Chondrocyte (in vitro differentiated cells): ENCODE measurements at regions not wholly inside any gene's neighbourhood (a gene's known extent, or its start where the extent isn't known, plus 50 kb on each side); places are given as distances from the start of the nearest gene placed in this dataset.
"Not testable (repeated sequence)": the region's sequence is repeated elsewhere in the genome, so short reads cannot be mapped to it uniquely, and the experiment has no call there.

ENCODE experiments used
- DNase-seq: peaks from one replicate; pipeline ENCODE4 v3.0.0; 2021; ENCODE audit warnings: mixed read lengths, low spot score
- H3K27ac Mint-ChIP-seq: one replicate; pipeline ENCODE4 v1.8.0; 2021; ENCODE audit warnings: mild to moderate bottlenecking, moderate library complexity, mixed read lengths; ENCODE audit not compliant: unreplicated experiment
- H3K27me3 Mint-ChIP-seq: 2 replicates; pipeline ENCODE4 v1.8.0; 2021; ENCODE audit warnings: low read depth, mixed read lengths
- H3K36me3 Mint-ChIP-seq: 2 replicates; pipeline ENCODE4 v1.8.0; 2021; ENCODE audit warnings: low read depth, mixed read lengths
- H3K4me1 Mint-ChIP-seq: 2 replicates; pipeline ENCODE4 v1.8.0; 2021; ENCODE audit warnings: low read depth, mild to moderate bottlenecking, mixed read lengths
- H3K4me3 Mint-ChIP-seq: one replicate; pipeline ENCODE4 v1.8.0; 2021; ENCODE audit warnings: mild to moderate bottlenecking, moderate library complexity, mixed read lengths; ENCODE audit not compliant: unreplicated experiment
- H3K9me3 Mint-ChIP-seq: 2 replicates; pipeline ENCODE4 v1.8.0; 2021; ENCODE audit warnings: low read depth, mixed read lengths
- TF ChIP-seq, protein P1 (sequence below): fragments of 200-600 bp; sonication (generic); IDR thresholded peaks from 2 replicates; pipeline ENCODE4 v1.5.0; 2021; ENCODE audit warnings: antibody characterized with exemption, mild to moderate bottlenecking, moderate library complexity

DNA sequence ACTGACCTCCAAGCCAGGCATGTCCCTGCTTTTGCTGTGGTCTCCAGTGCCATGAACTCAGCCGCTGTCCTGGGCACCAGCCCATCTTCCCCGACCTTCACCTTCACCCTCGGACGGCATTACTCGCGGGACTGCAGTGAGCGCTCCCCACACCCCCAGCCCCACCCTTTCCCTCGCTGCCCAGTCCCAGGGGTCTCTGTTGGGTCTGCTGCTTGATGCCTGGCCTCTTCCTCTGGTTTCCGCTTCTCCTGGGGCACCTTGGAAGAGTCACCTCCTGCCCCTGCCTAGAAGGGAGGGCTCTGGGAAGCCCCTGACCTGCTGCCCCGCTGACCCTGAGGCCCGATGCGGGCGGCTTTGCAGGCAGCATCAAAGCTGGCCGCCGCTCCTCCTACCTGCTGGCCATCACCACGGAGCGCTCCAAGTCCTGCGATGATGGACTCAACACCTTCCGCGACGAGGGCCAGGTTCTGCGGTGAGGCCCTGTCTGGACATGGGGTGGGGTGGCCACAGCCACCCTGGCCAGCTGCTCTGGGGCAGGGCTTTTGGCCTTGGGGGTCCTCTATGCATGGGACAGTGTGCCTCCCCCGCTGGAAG lies 102.3 kb downstream of the ZNF267 start:
- H3K9me3 Mint-ChIP-seq, H3K36me3 Mint-ChIP-seq, H3K4me1 Mint-ChIP-seq, H3K4me3 Mint-ChIP-seq, H3K27ac Mint-ChIP-seq, DNase-seq, H3K27me3 Mint-ChIP-seq: not testable (repeated sequence)

DNA sequence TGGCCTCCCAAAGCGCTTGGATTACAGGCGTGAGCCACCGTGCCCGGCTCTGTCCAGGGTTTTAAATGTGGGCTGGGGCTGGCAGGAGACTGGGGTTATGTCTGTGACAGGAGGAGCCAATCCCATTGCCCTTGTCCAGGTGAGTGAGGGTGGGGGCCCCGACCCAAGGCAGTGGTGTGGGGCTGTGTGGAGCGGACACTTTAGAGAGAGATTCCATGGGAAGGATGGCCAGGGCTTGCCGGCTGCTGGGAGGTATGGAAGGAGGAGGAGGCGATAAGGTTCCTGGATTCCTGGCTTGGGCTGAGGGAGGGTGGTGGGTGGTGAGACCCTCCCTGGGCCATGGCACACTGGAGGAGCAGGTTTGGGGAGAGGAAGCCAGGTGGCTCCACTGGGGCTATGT lies 104.9 kb downstream of the ZNF267 start:
- H3K36me3 Mint-ChIP-seq, H3K4me3 Mint-ChIP-seq, H3K27ac Mint-ChIP-seq, H3K9me3 Mint-ChIP-seq, DNase-seq, H3K27me3 Mint-ChIP-seq, H3K4me1 Mint-ChIP-seq: not testable (repeated sequence)

DNA sequence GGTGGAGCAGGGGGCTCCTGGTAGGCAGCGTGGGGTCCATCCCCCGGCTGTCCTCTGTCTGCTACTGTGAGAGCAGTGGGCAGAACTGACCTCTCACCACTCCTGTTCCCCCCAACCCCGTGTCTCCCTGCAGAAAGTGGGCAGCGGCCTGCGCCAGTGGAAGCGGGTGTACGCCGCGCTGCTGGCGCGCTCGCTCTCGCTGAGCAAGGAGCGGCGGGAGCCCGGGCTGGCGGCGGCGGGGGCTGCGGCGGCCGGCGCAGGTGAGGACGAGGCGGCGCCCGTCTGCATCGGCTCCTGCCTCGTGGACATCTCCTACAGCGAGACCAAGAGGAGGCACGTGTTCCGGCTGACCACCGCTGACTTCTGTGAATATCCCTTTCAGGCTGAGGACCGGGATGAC lies 108.1 kb downstream of the ZNF267 start:
- not testable (repeated sequence) for H3K36me3 Mint-ChIP-seq, DNase-seq, H3K27ac Mint-ChIP-seq, H3K4me1 Mint-ChIP-seq, H3K9me3 Mint-ChIP-seq, H3K27me3 Mint-ChIP-seq, H3K4me3 Mint-ChIP-seq

DNA sequence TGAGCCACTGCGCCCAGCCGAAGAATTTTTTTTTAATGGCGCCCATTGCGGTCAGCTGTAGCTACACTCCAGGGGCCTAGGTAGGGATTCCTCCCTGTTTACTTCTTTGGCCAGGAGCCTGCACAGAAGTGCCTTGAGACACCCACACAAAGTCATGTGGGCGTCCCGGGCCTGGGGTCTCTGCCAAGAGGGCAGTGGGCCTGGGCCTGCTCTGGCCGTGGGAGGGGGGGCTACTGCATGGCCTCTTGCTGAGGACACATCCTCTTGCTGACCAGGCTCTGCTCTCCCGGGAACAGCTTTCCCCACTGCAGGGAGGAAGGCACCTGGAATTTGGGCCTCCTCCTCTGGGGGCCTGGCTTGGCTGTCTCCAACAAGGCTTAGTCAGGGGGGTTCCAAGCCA lies 109.4 kb downstream of the ZNF267 start:
- H3K4me1 Mint-ChIP-seq, H3K27me3 Mint-ChIP-seq, H3K4me3 Mint-ChIP-seq, H3K9me3 Mint-ChIP-seq, H3K27ac Mint-ChIP-seq, H3K36me3 Mint-ChIP-seq, DNase-seq: not testable (repeated sequence)

DNA sequence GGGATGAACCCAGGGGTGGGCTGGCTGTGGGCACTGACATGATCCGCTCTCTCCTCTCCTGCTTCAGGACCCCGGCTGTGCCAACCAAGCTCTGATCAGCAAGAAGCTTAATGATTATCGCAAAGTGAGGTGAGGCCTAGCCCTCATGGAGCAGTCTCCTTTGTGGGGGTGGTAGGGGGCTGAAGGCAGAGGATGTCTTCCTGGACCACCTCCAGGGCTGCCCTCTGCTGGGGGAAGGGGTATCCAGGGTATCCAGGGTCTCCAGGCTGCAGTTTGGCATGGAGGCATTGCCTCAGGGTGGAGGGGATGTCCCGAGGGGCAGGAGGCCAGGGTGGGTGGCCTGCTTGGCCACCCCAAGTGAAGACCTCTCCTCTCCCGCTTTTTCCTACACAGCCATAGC lies 110.1 kb downstream of the ZNF267 start:
- not testable (repeated sequence) for H3K9me3 Mint-ChIP-seq, H3K27me3 Mint-ChIP-seq, DNase-seq, H3K36me3 Mint-ChIP-seq, H3K27ac Mint-ChIP-seq, H3K4me1 Mint-ChIP-seq, H3K4me3 Mint-ChIP-seq

DNA sequence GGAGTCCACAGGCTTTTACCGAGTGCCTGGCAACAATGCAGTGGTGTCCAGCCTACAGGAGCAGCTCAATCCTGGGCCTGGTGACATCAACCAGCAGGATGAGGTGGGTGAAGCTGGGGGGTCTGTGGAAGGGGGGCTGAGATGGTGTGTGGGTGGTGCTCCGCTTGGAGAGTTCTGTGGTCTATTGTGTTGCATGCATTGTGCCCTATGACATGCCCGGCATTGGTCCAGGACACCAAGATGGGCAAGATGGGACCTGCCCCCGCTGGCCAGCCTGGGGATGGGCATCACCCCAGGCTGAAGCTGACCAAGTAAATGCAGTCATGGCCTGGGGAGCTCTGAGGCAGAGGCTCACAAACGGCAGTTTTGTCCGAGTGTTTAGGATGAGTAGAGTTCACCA lies 113.3 kb downstream of the ZNF267 start:
- not testable (repeated sequence) for H3K27me3 Mint-ChIP-seq, H3K27ac Mint-ChIP-seq, H3K4me3 Mint-ChIP-seq, H3K36me3 Mint-ChIP-seq, DNase-seq, H3K4me1 Mint-ChIP-seq, H3K9me3 Mint-ChIP-seq

DNA sequence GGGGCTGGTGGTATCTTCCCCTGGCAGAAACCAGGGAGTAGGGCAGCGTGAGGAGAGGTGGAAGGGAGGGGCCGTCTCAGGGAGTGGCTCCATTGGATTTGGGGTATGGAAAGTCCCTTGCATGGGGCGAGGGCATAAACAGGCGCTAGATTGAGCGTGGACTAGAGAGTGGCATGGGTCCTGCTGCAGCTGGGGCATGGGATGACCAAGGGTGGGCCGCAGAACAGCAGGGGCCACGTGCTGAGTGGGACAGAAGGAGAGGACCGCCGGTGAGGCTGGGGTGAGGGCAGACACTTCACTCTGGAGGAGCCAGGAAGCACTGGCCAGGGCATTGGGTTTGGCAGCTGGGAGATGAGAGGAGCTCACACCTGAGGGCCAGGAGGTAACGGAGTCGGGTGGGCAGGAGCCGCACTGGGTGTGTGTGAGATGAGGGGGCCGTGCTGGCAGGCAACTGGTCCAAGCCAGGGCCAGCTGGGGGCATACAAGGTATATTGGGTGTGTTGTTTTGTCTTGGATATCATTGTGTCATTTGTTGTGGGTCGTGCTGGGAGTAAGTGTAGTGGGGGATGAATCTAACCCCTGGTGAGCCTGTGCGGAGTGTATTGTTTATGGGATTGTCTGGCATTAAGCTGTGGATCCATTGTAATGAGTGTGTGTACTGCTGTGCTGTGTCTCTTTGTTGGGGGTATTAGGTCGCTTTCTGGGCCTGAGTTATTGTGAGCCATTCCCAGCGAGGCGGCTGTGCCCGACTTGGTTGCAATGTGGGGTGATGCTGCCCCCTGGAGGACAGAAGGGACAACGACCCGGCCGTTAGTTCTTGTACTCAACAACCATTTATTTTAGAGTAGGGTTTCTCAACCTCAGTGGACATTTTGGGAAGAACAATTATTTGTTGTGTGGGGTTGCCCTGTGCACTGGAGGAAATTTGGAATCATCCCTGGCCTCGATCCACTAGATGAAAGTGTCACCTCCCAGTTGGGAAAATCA lies 115.3 kb downstream of the ZNF267 start:
- H3K9me3 Mint-ChIP-seq, H3K27me3 Mint-ChIP-seq, H3K4me3 Mint-ChIP-seq, H3K36me3 Mint-ChIP-seq, H3K4me1 Mint-ChIP-seq, H3K27ac Mint-ChIP-seq, DNase-seq: not testable (repeated sequence)
- TF ChIP-seq, protein P1, sequence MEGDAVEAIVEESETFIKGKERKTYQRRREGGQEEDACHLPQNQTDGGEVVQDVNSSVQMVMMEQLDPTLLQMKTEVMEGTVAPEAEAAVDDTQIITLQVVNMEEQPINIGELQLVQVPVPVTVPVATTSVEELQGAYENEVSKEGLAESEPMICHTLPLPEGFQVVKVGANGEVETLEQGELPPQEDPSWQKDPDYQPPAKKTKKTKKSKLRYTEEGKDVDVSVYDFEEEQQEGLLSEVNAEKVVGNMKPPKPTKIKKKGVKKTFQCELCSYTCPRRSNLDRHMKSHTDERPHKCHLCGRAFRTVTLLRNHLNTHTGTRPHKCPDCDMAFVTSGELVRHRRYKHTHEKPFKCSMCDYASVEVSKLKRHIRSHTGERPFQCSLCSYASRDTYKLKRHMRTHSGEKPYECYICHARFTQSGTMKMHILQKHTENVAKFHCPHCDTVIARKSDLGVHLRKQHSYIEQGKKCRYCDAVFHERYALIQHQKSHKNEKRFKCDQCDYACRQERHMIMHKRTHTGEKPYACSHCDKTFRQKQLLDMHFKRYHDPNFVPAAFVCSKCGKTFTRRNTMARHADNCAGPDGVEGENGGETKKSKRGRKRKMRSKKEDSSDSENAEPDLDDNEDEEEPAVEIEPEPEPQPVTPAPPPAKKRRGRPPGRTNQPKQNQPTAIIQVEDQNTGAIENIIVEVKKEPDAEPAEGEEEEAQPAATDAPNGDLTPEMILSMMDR, result peak; percentile 33

DNA sequence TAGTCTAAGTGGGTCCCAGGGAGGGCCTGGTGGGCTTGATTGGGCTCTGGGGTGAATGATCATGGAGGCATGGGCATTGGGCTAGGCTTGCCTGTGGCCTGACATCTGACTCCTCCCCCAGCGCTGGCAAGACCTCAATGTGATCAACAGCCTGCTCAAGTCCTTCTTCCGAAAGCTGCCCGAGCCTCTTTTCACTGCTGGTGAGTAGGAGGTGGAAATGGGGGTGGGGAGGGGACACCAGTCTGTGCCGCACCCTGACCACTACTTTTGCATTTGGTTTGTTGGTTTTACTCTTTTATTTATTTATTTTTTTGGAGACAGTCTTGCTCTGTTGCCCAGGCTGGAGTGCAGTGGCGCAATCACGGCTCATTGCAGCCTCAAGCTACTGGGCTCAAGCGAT lies 116.7 kb downstream of the ZNF267 start:
- not testable (repeated sequence) for H3K9me3 Mint-ChIP-seq, H3K27me3 Mint-ChIP-seq, H3K4me1 Mint-ChIP-seq, H3K36me3 Mint-ChIP-seq, H3K4me3 Mint-ChIP-seq, DNase-seq, H3K27ac Mint-ChIP-seq

DNA sequence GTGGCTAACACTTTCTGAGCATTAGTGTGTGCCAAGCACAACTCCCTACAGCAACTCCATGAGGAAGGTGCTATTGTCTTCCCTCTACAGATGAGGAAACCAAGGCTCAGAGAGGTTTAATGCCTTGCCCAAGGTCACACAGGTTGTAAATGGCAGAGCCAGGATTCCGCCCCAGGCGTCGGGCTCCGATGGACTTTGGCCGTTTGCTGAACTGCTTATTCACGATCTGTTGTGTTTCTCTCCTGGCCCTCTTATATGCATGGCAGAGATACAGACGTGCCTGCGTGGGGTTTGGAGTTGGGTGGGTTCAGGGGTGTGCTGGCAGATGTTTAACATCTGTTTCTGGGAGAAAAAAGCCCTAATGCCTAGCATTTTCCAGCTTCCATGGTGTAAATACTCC lies 117.4 kb downstream of the ZNF267 start:
- H3K4me3 Mint-ChIP-seq, DNase-seq, H3K27ac Mint-ChIP-seq, H3K9me3 Mint-ChIP-seq, H3K36me3 Mint-ChIP-seq, H3K27me3 Mint-ChIP-seq, H3K4me1 Mint-ChIP-seq: not testable (repeated sequence)

DNA sequence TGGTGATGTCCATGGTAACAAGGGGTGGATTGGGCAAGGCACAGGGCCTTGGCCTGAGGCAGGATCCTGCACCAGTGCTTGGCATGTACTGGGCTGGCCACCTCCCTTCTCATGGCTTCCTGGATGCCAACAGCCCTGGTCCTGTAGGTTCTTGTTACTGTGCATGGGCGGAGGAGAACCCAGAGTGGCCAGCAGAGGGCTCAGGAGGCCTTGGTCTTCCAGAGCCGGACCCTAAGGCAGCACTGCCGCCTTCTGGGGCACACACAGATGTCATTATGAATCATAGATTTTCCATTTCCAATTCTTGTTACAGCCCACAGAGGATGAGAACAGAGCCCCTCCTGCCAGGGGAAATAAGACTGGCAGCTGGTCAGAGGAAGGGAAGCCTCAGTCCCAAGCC lies 122.7 kb downstream of the ZNF267 start:
- not testable (repeated sequence) for H3K27me3 Mint-ChIP-seq, H3K9me3 Mint-ChIP-seq, H3K36me3 Mint-ChIP-seq, H3K4me3 Mint-ChIP-seq, H3K27ac Mint-ChIP-seq, DNase-seq, H3K4me1 Mint-ChIP-seq

DNA sequence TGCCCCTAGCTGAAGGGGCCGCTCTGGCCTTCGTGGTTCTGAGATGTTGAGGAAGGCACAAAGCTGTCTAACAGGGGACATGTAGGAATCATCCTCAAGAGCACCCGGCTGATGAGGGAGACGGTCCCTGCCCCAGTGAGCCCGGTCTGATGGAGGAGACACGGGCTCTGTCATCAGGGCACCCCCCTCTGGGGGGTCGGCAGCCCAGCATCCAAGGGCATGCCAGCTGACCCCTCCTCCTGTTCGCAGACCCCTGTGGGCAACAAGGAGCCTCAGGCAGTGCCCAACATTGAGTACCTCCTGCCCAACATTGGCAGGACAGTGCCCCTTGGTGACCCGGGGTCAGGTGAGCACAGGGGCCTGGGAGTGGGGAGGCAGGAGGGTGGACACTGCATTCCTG lies 128.9 kb downstream of the ZNF267 start:
- H3K4me1 Mint-ChIP-seq, H3K4me3 Mint-ChIP-seq, DNase-seq, H3K27me3 Mint-ChIP-seq, H3K36me3 Mint-ChIP-seq, H3K27ac Mint-ChIP-seq: not testable (repeated sequence)
- peaks cover 17% of the 10 kb centered on the region for H3K9me3 Mint-ChIP-seq

DNA sequence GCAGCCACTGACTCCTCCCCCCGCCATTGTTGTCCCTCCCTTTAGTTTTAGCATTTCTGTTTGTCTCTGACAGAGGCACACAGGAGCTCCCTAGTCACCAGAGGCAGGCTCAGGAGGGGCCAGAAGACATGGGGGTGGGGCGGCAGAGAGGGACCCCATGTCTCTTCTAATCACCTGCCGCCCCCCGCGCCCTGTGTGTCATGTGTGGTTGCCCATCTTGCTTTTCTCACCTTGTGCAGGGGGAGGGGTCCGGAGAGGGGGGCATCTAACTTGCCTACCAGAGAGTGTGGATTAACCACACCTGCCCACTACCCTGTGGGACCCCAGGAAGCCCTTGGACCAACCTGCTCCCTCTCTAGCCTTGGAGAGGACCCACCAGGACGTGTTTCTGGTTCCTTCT lies 130.2 kb downstream of the ZNF267 start:
- not testable (repeated sequence) for H3K4me1 Mint-ChIP-seq, H3K4me3 Mint-ChIP-seq, H3K36me3 Mint-ChIP-seq, DNase-seq, H3K27me3 Mint-ChIP-seq, H3K27ac Mint-ChIP-seq
- H3K9me3 Mint-ChIP-seq, result peaks cover 17% of the 10 kb centered on the region
